Epithelial cell of prostate (primary cell): ENCODE measurements at regions not wholly inside any gene's neighbourhood (a gene's known extent, or its start where the extent isn't known, plus 50 kb on each side); places are given as distances from the start of the nearest gene placed in this dataset.

Experiments used
- DNase-seq: peaks from one replicate; pipeline ENCODE4 v3.0.0-alpha.2; 2011; ENCODE audit warnings: low read depth, low spot score
- H3K27ac ChIP-seq: fragments of 450-650 bp; 2 replicates; pipeline ENCODE4 v1.5.1; 2017; ENCODE audit warnings: mild to moderate bottlenecking

DNA sequence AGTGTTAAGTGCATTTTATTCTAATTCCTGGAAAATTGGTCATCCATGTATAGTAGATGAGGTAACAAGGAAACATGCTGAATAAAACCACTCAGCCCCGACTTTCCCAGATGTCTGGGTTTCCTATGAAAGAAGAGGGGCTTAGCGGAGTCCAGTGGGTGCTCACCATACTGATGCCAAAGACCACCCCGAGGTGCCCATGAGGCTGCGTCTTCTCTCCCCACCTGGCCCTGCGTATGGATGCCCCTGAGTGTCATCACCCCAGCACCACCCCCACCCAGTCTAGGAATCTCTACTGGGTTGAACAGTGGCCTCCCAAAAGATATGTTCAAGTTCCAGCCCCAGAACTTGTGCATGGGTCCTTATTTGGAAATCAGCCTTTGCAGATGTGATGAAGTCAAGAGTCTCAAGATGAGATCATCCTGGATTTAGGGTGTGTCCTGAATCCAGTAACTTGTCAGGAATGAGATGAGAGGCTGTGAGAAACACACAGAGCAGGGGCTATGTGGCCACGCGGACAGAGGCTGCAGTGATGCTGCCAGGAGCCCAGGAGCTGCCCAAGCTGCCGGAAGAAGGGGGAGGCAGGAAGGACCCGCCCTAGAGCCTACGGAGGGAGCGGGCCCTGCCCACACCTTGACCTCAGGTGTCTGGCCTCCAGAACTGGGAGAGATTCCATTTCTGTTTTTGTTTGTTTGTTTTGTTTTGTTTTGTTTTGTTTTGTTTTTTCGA is 124.6 kb upstream of the CDH4 start:
- peak overlapping the region; percentile 9 for H3K27ac ChIP-seq
- peak; percentile 20 for DNase-seq

DNA sequence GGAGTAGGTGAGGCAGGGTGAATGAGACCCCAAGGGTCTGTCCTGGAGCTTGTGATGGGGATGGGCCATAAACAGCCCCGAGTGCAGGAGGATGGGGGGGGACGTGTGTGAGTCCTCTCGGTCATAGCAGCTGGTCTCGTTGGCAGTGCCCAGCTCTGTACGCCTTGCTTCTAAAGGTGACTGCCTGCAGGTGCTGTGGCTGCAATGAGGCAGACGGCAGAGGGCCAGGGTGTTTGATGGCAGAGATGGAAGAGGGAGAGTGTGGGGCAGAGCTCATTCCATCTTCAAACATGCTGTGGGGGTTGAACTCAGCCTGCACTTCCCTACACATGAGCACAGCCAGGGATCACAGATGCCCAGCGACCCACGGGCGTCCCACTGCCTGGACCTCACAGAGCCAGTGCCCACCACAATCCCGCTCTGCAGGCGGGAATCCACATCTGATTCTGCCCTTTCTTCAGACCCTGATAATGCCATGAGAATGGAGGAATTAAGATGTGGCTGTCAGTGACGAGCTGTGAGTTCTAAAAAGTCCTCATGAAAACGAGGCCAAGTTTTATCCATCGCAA is 123.3 kb upstream of the CDH4 start:
- H3K27ac ChIP-seq = no peak overlapping the region
- DNase-seq = no peak

DNA sequence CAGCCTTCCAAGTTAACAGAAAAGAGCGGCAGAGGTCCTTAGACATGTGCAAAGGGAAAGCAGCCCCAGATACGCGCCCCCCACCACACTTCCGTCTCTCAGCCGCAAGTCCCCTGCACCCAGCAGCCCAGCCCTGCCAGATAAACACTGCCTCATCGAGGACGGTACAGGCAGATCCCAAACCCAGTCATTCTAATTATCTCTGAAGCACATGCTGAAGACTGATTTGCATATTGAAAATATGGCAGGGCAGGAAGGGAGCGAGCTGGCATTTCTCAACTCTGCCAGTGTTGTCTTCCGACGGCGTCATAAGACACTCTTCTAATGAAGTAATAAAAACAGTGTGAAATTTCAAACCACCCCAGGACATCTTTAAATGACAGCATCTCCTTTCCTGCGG is 122.8 kb upstream of the CDH4 start:
- DNase-seq = no peak
- H3K27ac ChIP-seq = no peak overlapping the region

DNA sequence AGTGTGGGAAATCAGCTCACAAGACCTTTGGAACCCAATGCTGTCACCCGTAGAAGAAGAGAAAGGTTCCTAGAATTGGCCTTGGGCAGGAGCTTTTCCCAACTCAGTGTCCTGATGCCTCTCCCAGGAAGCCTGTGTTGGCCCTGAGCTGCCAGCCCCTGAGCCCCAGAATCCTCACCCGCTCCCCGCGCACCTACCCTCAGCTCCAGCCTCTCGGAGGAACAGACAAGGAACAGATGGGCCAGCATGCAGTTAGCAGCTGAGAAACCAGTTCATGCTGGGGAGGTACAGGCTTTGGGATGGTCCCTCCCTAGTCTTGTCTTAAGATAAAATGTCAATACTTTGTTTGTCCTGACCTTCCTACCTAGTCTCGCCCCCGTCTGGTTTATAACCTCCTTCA is 121.9 kb upstream of the CDH4 start:
- no peak for DNase-seq
- no peak overlapping the region for H3K27ac ChIP-seq

DNA sequence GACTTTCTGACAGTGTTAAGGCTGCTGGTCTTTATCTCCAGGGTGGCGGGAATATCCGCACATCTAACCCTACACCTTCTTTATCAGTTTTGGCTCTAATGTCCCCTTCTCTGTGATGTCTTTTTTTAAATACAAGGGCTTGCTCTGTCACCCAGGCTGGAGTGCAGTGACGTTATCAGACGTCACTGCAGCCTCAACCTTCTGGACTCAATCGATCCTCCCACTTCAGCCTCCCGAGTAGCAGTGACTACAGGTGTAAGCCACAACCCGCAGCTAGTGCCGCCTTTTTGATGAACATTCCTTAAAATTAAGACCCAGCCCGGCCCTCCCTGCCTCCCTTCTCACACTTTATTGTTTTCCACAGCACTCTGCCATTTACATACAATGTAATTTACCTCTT is 120.1 kb upstream of the CDH4 start:
- no peak overlapping the region for H3K27ac ChIP-seq

DNA sequence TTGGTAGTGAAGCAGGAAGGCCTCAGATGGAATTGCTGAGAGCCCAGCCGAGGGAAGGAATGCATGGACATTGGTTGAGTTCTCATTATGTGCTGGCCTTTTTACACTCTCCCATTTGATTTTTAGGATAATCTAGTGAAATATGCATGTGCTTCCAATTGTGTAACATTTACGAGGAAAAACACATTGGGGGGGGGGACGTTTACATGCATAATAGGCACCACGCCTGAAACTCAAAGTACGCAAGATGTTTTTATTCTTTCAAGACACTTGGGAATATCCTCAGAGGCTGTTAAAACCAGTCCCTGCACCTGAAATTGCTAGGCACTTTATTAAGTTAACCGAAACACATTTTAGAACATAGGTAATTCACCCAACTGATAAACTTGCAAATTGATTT is 118.5 kb upstream of the CDH4 start:
- no peak for DNase-seq
- H3K27ac ChIP-seq = no peak overlapping the region

More for the DNA sequence above, 120.1 kb upstream of the CDH4 start:
- DNase-seq = no peak

DNA sequence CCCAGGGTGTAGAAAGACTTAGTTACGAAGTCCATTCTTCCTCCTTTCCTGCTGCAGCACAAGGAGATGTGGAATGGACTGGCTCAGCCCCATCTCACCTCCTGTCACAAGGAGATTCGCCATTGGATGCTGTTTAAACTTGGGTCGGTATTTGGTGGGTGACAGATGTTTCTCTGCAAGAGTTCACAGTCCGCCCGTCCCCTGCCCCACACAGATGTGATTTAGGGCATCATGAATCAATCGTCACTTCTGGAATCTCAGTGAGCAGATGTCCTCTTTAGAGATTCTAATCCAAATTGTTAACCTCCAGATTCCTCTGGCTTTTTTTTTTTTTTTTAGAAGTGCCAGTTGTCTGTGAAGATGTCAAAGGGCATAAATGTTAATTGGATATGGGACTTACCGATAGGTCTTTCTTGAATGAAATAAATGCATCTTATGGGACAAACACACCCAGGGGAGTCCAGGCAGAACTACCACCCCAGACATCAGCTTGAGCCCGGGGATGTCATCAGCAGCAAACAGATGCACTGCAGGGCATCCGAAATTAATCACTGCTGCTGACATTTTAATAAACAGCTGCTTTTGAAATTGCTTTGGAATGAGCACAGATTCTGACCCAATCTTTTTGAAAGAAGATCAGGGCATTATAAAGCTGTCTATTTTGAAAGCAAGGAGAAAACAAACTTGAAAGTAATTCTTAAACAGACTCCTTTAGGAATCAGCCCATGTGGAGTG is 117.6 kb upstream of the CDH4 start:
- no peak overlapping the region for H3K27ac ChIP-seq
- DNase-seq = no peak

DNA sequence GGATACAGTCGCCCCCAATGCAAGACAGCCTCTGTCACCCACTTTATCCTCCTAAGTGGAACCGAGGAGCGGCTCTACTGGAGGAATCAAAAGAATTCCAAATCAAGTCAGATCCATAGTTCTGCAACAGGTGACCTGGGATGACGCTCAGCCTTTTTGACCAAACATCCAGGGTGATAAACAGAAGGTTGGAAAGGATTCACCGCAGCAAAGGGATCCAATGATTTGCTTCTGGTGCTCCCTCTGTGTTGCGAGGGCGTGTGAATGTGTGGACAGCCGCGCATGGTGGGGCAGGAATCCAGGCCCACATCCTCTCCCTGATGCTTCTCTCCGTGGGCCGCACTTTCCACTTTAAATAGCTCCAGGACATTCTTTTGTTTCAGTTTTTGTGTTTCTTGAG is 116.8 kb upstream of the CDH4 start:
- DNase-seq = no peak
- no peak overlapping the region for H3K27ac ChIP-seq

DNA sequence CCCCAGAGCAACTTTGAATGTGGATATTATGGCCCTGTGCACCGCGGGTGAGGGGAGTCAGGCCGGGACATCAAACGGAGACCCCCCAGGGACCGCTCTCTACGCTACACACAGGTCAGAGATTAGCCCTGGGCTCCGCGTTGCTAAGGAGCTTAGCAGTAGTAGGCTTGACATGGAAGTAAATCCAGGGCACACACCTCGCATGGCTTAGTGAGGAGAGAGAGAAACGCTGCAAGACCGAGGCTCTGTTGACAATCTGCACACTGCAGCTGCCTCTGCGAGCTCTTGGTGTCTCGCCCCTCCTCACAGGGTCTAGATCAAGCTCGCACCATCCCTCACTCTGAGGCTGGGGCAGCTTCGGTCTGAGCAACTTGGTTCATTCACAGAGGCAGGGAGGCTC is 116.1 kb upstream of the CDH4 start:
- H3K27ac ChIP-seq = no peak overlapping the region
- DNase-seq = no peak

DNA sequence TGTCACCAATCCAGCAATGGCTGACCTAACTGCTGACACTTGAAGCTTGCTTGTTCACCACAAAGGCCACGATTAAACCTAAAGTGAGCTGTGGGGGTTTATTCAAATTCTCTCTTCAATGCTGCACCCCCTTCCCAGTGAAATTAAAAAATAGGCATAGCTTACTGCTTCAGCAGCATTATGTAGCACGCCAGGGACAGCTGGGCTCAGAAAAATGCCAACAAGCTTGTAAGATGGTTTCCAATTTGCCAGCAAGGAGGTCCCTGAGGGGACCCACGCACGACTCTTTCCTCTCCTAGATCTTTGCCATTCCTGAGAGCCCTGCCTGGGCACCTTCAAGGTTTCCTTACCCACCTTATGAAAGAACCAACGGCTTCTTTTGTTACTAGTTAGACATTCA is 113.5 kb upstream of the CDH4 start:
- no peak overlapping the region for H3K27ac ChIP-seq
- no peak for DNase-seq

DNA sequence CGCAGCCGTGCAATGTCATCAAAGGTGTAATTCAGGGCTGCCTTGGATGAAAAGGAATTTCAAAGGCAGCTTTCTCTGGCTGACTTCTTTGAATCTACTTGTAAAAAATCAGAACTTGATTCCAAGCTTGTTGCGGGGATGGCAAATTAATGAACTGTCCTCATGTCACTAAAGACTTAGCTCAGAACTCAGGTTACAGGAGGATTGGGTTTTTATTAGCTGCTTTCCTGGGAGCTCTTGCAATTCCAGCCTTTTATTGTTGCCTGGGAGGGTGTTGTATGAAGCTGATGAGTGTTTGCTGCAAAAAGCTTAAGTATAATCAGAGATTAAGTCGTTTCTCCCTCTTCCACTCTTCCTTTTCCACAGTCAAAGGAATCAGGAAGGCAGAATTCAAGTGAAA is 113.0 kb upstream of the CDH4 start:
- DNase-seq = no peak

DNA sequence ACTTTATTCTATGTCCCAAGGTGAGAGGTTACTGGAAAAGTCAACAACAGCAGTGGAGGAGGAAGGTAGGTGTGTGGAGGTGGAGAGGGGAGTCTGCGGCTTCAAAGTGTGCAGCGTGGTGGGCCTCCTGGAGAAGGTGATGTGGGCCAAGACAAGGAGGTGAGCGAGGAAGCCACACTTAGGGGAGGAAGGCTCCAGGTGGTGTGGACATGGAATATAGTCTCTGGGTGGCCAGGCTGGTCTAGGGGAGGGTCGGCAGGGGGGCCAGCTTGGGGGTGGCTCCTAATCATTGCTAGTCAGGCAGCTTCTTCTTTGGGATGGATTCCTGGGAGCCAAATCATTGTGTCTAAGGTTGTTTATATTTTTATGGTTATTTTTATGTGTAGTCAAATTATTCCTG is 111.5 kb upstream of the CDH4 start:
- DNase-seq = no peak
- no peak overlapping the region for H3K27ac ChIP-seq

More for the DNA sequence above, 113.0 kb upstream of the CDH4 start:
- H3K27ac ChIP-seq = no peak overlapping the region

DNA sequence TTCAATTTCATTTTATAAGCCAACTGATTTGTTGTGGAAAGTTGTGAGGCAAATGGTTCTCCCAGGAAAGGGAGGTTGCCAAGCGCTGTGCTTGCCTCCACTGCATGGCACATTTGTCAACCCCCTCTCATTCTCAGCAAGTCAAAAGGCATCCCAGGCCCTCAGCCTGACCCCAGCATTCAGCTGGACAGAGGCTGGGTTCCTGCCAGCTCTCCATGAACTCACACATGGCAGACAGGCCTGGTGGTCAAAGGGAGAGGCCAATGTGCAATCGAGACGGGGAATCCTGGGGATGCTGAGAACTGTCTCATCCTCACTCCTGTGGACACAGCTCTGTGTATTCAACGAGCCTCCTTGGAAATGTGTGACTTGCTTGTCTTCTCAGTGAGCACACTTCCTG is 106.0 kb upstream of the CDH4 start:
- no peak for DNase-seq
- H3K27ac ChIP-seq = no peak overlapping the region

DNA sequence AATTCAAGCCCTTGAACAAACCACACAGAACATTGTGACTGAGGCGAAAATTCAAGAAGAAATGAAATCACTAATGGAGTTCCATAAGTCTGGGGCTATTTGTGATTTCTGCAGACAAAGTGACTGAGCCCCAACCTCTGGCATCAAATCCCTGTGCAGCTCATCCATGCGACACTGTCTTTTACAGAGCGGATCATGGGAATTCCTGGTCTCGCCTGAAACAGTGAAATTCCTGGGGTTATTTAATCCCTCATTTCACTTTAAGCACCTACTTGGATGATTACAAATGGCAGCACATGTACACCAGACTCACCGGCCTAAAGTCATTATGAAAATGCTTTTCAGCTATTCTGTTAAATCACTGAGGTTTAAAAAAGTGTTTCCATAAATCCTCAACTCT is 102.4 kb upstream of the CDH4 start:
- no peak for DNase-seq
- no peak overlapping the region for H3K27ac ChIP-seq

DNA sequence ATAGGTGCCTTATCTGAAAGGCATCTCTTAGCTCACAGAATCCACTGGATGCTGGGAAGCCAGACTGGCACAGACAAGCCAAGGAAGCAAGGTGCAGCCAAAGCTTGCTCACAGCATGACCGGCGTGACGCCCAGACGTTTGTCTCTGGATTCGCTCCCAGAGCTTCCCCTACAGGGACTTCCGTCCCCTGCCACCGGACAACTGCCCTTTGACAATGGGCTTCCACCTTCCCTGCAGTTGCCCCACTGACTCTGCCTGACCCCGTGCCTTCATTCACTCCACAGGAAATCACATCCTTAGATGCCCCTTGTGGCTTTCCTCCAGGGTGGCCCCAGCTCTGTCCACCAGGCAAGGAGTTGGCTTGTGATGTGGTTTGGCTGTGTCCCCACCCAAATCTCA is 94.8 kb upstream of the CDH4 start:
- DNase-seq = no peak
- no peak overlapping the region for H3K27ac ChIP-seq

DNA sequence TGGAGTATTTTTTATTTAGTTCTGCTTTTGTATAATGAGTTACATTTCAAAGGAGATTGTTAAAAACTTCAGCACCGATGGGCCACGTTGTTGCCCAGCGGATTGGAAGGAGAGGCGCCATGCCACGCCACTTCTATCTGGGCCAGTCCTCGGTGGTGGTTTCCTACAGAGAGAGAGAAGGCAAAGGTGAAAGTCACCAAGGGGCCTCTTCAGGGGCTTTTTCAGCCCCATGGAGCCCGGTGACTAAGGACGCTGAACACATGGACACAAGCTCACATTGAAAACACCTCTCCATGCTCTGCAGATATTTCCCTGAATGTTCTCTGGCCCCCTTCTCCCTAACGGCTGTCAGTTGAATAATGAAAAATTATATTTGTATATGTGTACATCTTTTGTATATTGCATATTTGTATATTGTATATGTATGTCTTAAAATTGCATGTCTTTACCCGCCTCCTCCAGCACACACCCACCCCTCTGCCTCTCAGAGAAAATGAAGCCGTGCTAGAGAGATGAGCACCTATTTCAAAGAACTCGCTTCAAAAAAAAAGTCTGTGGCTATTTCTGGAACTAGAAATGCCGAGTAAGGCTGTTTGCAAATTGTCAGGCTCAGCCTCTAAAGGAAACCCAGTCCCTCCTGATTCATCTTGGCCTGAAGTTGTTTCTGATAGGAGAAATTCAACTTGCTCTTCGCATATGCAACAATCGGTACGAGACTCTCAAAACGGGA is 91.9 kb upstream of the CDH4 start:
- no peak overlapping the region for H3K27ac ChIP-seq
- no peak for DNase-seq

DNA sequence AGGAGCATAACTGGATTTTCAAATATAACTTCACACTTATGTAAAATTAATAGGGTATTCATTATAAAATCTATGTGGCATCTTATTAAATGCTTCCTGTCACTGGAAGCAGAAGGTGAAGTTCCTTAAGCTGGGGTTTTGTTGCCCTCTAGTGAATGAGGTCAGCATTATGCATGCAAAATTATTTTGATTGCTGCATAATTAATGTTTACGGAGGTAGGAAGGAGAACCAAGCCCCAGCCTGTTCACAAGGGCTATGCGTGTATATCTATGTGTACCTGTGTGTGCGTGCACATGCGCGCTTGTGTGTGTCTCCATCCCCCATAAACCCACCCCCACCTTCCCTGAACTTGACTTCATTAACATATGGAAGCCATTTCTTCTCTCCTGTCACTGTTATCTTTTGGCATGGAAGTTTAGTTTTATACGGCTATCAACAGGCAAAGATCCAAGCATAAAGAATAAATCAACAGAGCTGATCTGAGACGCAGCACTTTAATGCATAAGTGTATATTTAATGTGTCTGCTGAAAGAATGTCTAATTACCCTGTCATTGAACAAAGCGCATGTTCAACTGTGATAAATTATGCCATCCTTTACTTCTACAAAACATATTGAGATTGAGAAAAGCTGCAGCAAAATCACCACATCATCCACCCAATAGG is 90.2 kb upstream of the CDH4 start:
- no peak overlapping the region for H3K27ac ChIP-seq
- no peak for DNase-seq

DNA sequence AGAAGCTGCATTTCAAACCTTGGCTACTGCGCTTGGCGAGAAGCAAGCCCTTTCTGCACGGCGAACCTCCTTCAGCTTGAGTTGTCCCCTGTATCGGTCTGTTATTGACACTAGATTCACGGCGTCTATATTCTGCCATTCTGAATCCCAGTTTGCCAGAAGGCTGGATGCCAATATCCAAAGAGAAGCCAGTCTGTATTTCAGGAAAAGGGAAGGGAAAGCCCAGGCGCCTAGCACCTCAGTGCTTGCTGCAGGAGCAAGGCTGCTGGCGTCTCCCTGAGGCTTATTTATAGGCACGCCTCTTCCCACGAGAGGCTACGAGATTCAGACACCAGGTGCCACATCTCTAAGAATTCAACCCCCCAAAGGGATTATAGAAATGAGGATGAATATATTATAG is 89.6 kb upstream of the CDH4 start:
- no peak overlapping the region for H3K27ac ChIP-seq
- no peak for DNase-seq

DNA sequence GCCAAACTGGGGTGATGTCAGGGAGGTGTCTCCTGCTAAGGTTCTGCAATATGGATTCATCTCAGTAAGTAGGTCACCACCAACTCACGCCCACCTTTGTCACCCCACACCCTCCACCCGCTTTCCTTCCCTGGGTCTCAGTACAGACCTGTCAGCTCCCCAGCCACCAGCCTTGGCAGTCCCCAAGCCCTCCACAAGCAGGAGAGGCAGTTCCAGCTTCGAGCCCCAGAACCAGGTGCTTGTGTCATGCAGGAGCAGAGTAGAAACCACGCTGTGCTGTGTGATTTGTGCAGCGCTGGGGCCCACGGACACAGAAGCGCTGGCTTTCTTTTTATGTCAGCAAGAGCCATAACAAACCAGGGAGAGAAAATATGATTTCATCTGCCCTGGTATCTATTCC is 89.0 kb upstream of the CDH4 start:
- no peak for DNase-seq
- no peak overlapping the region for H3K27ac ChIP-seq

DNA sequence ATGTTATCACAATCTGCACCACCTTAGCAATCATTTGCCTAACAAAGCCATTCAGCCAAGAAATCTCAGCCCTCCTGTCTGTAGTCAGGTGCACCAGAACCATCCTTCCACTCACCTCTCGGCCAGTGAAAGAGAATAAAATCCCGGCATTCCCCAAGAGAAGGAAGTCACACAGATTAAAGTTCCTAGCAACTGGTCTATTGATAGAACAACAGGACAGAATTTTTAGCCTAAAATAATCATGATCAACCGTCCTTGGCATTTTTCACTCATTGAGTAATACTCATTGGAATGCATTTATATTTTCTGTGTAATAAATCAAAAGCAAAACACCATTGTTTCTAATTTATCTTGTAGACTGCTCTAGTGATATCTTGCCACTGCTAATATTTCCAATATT is 85.7 kb upstream of the CDH4 start:
- no peak overlapping the region for H3K27ac ChIP-seq
- DNase-seq = no peak

DNA sequence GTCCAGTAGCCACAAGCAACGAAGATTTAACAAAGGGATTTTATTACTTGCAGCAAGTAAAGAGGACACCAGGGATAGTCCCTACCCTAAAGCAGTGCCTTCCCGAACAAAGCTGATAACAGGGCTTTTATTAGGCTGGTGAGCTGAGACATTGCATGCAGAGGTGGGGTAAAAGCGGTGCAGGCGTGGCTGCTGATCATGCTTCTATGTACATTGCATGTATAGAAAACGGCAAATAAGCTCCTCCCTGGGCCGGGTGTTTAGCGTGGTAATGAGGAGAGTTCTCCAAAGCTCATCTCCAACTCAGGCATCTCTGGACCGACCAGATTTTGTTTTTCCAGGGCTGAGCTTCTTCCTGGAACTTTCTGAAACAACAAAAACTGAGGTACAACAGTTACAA is 83.5 kb upstream of the CDH4 start:
- H3K27ac ChIP-seq = no peak overlapping the region
- no peak for DNase-seq
